Effector CD4-positive, alpha-beta T cell (primary cell): ENCODE measurements at regions not wholly inside any gene's neighbourhood (a gene's known extent, or its start where the extent isn't known, plus 50 kb on each side); places are given as distances from the start of the nearest gene placed in this dataset.

Experiments
- DNase-seq: peaks from one replicate; pipeline ENCODE4 v3.0.0-alpha.2; 2020

GRCh38 chr1:166221316-166221715, 54.5 kb upstream of the FAM78B start:
- DNase-seq = no peak

GRCh38 chr1:166233750-166234366, 67.1 kb upstream of the FAM78B start:
- no peak for DNase-seq

- DNase-seq = no peak
Measured at GRCh38 chr1:166235728-166236127, 68.9 kb upstream of the FAM78B start.

GRCh38 chr1:166237675-166238074, 70.9 kb upstream of the FAM78B start:
- no peak for DNase-seq

GRCh38 chr1:166253076-166253779, 86.4 kb upstream of the FAM78B start:
- no peak for DNase-seq

GRCh38 chr1:166258017-166258416, 91.2 kb upstream of the FAM78B start:
- no peak for DNase-seq

GRCh38 chr1:166261511-166261910, 94.7 kb upstream of the FAM78B start:
- DNase-seq = no peak

- no peak for DNase-seq
Measured at GRCh38 chr1:166270476-166271150, 103.8 kb upstream of the FAM78B start.

GRCh38 chr1:166271151-166271538, 104.3 kb upstream of the FAM78B start:
- no peak for DNase-seq

- no peak for DNase-seq
Measured at GRCh38 chr1:166272155-166272554, 105.4 kb upstream of the FAM78B start.

GRCh38 chr1:166272851-166273250, 106.0 kb upstream of the FAM78B start:
- no peak for DNase-seq

GRCh38 chr1:166273618-166274017, 106.8 kb upstream of the FAM78B start:
- DNase-seq = no peak

GRCh38 chr1:166282391-166283137, 115.8 kb upstream of the FAM78B start:
- no peak for DNase-seq

GRCh38 chr1:166283190-166283589, 116.4 kb upstream of the FAM78B start:
- no peak for DNase-seq

- DNase-seq = no peak
Measured at GRCh38 chr1:166283600-166283999, 116.8 kb upstream of the FAM78B start.

- no peak for DNase-seq
Measured at GRCh38 chr1:166289309-166290050, 122.7 kb upstream of the FAM78B start.

GRCh38 chr1:166295656-166296055, 128.9 kb upstream of the FAM78B start:
- DNase-seq = no peak

- no peak for DNase-seq
Measured at GRCh38 chr1:166297993-166298392, 131.2 kb upstream of the FAM78B start.

- DNase-seq = no peak
Measured at GRCh38 chr1:166300767-166301166, 134.0 kb upstream of the FAM78B start.

- no peak for DNase-seq
Measured at GRCh38 chr1:166302989-166303758, 136.4 kb upstream of the FAM78B start.

GRCh38 chr1:166304131-166304530, 137.3 kb upstream of the FAM78B start:
- no peak for DNase-seq

GRCh38 chr1:166305371-166305770, 138.6 kb upstream of the FAM78B start:
- no peak for DNase-seq
